ENCODE measurements at regions not wholly inside any gene's neighbourhood (a gene's known extent, or its start where the extent isn't known, plus 50 kb on each side); places are given as distances from the start of the nearest gene placed in this dataset.

GRCh38 chr18:71249791-71250190 lies 960.9 kb downstream of the SOCS6 start:
- POLR2A ChIA-PET = no interaction called here
- Mint-ChIP-seq H3K4me1 (ENCODE audit: insufficient read depth, unreplicated experiment) (no peaks in the 10 kb centered on the region), H3K27me3 (ENCODE audit: insufficient read depth, unreplicated experiment) (peaks cover 9% of the 10 kb centered on the region), H3K9me3 (ENCODE audit: unreplicated experiment) (no peaks in the 10 kb centered on the region), H3K27ac (ENCODE audit: low read depth, unreplicated experiment) (no peak overlapping the region), H3K36me3 (ENCODE audit: insufficient read depth, unreplicated experiment) (no peaks in the 10 kb centered on the region), H3K4me3 (ENCODE audit: unreplicated experiment) (no peak overlapping the region)
- BruUV-seq (replicated peaks) = no TSS peak
- TF ChIP-seq CTCF (IDR thresholded peaks at IDR 0.05; ENCODE audit: unreplicated experiment) = no peak
- intact Hi-C loops (cut with micrococcal nuclease) = no loop called here
- no peak for DNase-seq (ENCODE audit: unreplicated experiment)
- CTCF ChIA-PET = interaction anchor here (0.5 to 0.8 kb wide), 2 partner anchors 18 to 248 kb away, joined by 3 read pairs; no protein-coding TSS in a partner anchor

- Mint-ChIP-seq H3K4me1 (ENCODE audit: insufficient read depth, unreplicated experiment) (no peaks in the 10 kb centered on the region), H3K27ac (ENCODE audit: low read depth, unreplicated experiment) (no peak overlapping the region), H3K9me3 (ENCODE audit: unreplicated experiment) (no peaks in the 10 kb centered on the region), H3K36me3 (ENCODE audit: insufficient read depth, unreplicated experiment) (no peaks in the 10 kb centered on the region), H3K4me3 (ENCODE audit: unreplicated experiment) (no peak overlapping the region), H3K27me3 (ENCODE audit: insufficient read depth, unreplicated experiment) (no peaks in the 10 kb centered on the region)
- CTCF ChIA-PET = interaction anchor here (0.6 kb wide), 1 partner anchor 311 kb away, joined by 3 read pairs; no protein-coding TSS in a partner anchor
- intact Hi-C loops (cut with micrococcal nuclease) = no loop called here
- BruUV-seq (replicated peaks) = no TSS peak
- no peak for DNase-seq (ENCODE audit: unreplicated experiment)
- POLR2A ChIA-PET = no interaction called here
- no peak for TF ChIP-seq CTCF (IDR thresholded peaks at IDR 0.05; ENCODE audit: unreplicated experiment)
These were observed 954.1 kb downstream of the SOCS6 start for GRCh38 chr18:71242981-71243380.

- no peaks in the 10 kb centered on the region for H3K9me3 Mint-ChIP-seq (ENCODE audit: unreplicated experiment)
- ChIA-PET CTCF (interaction anchor here (0.6 kb wide), 2 partner anchors 900 to 1305 kb away, joined by 3 read pairs; partner anchors contain the start of gene CBLN2), POLR2A (no interaction called here)
- no peaks in the 10 kb centered on the region for H3K4me1 Mint-ChIP-seq (ENCODE audit: insufficient read depth, unreplicated experiment)
- no peak for TF ChIP-seq CTCF (IDR thresholded peaks at IDR 0.05; ENCODE audit: unreplicated experiment)
- H3K4me3 Mint-ChIP-seq (ENCODE audit: unreplicated experiment) = no peak overlapping the region
- BruUV-seq (replicated peaks) = no TSS peak
- no peaks in the 10 kb centered on the region for H3K36me3 Mint-ChIP-seq (ENCODE audit: insufficient read depth, unreplicated experiment)
- DNase-seq (ENCODE audit: unreplicated experiment) = no peak
- no peaks in the 10 kb centered on the region for H3K27me3 Mint-ChIP-seq (ENCODE audit: insufficient read depth, unreplicated experiment)
- intact Hi-C loops (cut with micrococcal nuclease) = no loop called here
- H3K27ac Mint-ChIP-seq (ENCODE audit: low read depth, unreplicated experiment) = no peak overlapping the region
These were observed 950.3 kb downstream of the SOCS6 start for GRCh38 chr18:71238974-71239624.

- no peak overlapping the region for H3K27ac Mint-ChIP-seq (ENCODE audit: low read depth, unreplicated experiment)
- BruUV-seq (replicated peaks) = no TSS peak
- H3K4me1 Mint-ChIP-seq (ENCODE audit: insufficient read depth, unreplicated experiment) = no peaks in the 10 kb centered on the region
- H3K9me3 Mint-ChIP-seq (ENCODE audit: unreplicated experiment) = no peaks in the 10 kb centered on the region
- no peak for TF ChIP-seq CTCF (IDR thresholded peaks at IDR 0.05; ENCODE audit: unreplicated experiment)
- no peak overlapping the region for H3K4me3 Mint-ChIP-seq (ENCODE audit: unreplicated experiment)
- intact Hi-C loops (cut with micrococcal nuclease) = no loop called here
- H3K27me3 Mint-ChIP-seq (ENCODE audit: insufficient read depth, unreplicated experiment) = no peaks in the 10 kb centered on the region
- CTCF ChIA-PET = no interaction called here
- POLR2A ChIA-PET = interaction anchor here (0.6 kb wide), 1 partner anchor 18 kb away, joined by 3 read pairs; no protein-coding TSS in a partner anchor
- no peak for DNase-seq (ENCODE audit: unreplicated experiment)
- no peaks in the 10 kb centered on the region for H3K36me3 Mint-ChIP-seq (ENCODE audit: insufficient read depth, unreplicated experiment)
These were observed 948.8 kb downstream of the SOCS6 start for GRCh38 chr18:71237641-71238040.

Measured in MCF 10A (cell line).